ENCODE measurements at regions not wholly inside any gene's neighbourhood (a gene's known extent, or its start where the extent isn't known, plus 50 kb on each side); places are given as distances from the start of the nearest gene placed in this dataset.

DNA sequence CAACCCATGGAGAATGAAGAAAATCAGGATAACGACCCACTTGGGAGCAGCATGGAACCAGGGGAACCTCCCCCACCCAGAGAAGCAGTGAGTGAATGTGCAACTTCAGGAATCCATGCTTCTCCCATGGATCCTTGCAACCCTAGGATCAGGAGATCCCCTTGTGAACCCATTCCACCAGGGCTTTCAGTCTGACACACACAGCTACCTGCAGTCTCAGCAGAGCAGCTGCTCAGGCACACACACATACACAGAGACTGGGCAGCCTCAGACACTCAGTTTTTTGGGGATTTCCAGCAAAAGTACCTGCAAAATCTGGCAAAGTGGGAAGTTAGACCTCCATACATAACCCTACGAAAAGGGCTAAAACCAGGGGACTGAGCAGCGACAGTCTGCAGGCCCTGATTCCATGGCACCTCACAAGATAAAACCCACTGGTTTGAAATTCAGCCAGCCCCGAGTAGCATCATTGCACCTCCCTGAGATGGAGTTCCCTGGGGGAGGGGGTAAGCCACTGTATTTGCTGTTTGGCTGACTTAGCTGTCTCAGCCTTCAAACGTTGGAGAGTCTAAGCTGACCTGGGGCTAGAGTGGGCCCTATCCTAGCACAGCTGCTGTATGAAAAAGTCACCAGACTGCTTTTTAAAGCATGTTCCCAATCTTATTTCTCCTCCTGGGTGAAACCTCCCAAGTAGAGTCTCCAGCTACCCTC, 737.5 kb upstream of the NDST4 start:
- ATAC-seq (ENCODE audit: poor library complexity) (no peak), DNase-seq (no peak)
- intact Hi-C loops (cut with DNase I), result no loop called here

GRCh38 chr4:115844180-115844579, 730.8 kb upstream of the NDST4 start:
- DNase-seq (no peak), ATAC-seq (ENCODE audit: poor library complexity) (no peak)
- intact Hi-C loops (cut with DNase I), result no loop called here

DNA sequence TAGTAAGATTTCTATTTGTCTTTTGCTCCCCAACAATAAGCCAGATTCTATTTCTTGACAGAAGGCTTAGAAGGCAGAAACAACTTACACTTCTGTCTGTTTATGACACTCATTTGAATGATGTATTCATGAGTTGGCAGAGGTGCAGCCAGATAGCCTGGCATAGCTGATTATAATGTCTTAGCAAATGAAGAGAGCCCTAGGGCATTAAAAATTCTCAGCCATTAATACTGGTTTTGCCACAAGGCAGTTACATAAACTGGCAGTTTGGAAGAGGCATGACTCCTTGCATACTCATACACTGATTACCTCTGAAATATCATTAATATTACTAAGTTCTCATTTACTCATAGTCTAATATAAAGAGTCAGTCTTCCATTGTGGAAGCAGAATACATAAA, 728.5 kb upstream of the NDST4 start:
- no peak for ATAC-seq (ENCODE audit: poor library complexity)
- no peak for DNase-seq
- intact Hi-C loops (cut with DNase I), result no loop called here

DNA sequence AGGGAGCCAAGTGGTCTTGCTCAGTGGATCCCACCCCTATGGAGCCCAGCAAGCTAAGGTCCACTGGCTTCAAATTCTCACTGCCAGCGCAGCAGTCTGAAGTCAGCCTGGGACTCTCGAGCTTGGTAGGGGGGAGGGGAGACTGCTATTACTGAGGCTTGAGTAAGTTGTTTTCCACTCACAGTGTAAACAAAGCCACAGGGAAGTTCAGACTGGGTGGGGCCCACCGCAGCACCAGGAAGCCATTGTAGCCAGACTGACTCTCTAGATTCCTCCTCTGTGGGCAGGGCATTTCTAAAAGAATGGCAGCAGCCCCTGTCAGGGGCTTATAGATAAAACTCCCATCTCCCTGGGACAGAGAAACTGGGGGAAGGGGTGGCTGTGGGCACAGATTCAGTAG, 721.0 kb upstream of the NDST4 start:
- intact Hi-C loops (cut with DNase I), result no loop called here
- DNase-seq, result no peak
- no peak for ATAC-seq (ENCODE audit: poor library complexity)

GRCh38 chr4:115824630-115825029, 711.2 kb upstream of the NDST4 start:
- DNase-seq, result no peak
- intact Hi-C loops (cut with DNase I), result no loop called here
- no peak for ATAC-seq (ENCODE audit: poor library complexity)

DNA sequence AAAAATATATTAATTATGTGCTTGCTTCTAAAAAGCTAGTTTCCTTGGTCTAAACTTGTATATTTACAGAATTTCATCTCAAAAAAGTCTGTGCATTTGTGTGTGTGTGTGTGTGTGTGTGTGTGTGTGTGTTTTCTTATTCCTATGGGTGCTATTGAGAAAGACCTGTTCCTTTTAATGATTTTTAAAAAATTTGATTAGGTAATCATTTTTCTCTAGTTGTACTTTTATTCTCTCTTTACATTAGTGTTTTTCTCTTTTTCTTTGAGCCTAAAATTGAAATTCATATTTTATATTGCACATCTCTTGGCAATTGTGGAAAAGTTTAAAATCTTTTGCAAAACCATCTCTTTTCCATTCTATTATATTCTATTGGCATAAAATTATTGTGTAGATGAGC, 690.4 kb upstream of the NDST4 start:
- intact Hi-C loops (cut with DNase I), result no loop called here
- no peak for ATAC-seq (ENCODE audit: poor library complexity)
- no peak for DNase-seq

- intact Hi-C loops (cut with DNase I), result no loop called here
- ATAC-seq (ENCODE audit: poor library complexity) (no peak), DNase-seq (no peak)
Measured at GRCh38 chr4:115790812-115791211, 677.4 kb upstream of the NDST4 start.

- DNase-seq (no peak), ATAC-seq (ENCODE audit: poor library complexity) (no peak)
- intact Hi-C loops (cut with DNase I), result no loop called here
Measured at GRCh38 chr4:115781528-115782146, 668.2 kb upstream of the NDST4 start.

GRCh38 chr4:115780835-115781234, 667.4 kb upstream of the NDST4 start:
- ATAC-seq (ENCODE audit: poor library complexity), result no peak
- no peak for DNase-seq
- intact Hi-C loops (cut with DNase I), result no loop called here

GRCh38 chr4:115780268-115780667, 666.8 kb upstream of the NDST4 start:
- ATAC-seq (ENCODE audit: poor library complexity), result no peak
- intact Hi-C loops (cut with DNase I), result no loop called here
- DNase-seq, result no peak

GRCh38 chr4:115770046-115770543, 656.7 kb upstream of the NDST4 start:
- no peak for ATAC-seq (ENCODE audit: poor library complexity)
- DNase-seq, result no peak
- intact Hi-C loops (cut with DNase I), result no loop called here

DNA sequence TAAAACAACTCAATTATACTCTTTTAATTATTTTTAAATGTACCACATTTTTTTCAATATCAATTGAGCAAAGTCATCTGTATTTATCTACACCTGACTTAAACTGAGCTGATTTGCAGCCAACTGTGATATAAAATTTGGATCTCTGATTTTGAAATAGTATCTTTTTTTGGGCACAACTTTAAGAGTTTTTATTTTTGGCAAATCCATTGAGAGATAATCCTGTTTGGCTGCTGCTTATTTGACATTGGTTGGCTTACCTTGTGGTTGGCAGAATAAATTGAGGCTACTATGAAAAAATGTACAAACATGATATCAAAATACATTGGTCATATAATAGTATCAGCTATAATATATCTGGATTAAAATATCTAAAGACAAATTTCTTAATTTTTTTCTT, 656.0 kb upstream of the NDST4 start:
- intact Hi-C loops (cut with DNase I), result no loop called here
- DNase-seq (no peak), ATAC-seq (ENCODE audit: poor library complexity) (no peak)

DNA sequence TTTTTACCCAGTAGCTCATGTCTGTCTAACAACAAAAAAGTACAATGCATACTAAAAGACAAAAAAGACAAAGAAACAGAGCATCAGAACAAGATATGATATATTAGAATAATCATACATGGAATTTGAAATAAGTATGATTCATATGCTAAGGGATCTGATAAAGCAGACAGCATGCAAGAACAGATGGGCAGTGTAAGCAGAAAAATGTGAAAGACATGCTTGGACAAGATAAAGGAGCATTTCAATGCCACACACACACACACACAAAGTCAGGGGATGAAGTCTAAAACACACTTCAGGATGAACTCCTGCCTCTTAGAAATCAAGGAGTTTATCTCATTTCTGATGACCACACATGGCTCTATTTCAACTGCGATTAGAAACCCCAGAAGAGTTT, 649.6 kb upstream of the NDST4 start:
- no peak for ATAC-seq (ENCODE audit: poor library complexity)
- DNase-seq, result no peak
- intact Hi-C loops (cut with DNase I), result no loop called here

DNA sequence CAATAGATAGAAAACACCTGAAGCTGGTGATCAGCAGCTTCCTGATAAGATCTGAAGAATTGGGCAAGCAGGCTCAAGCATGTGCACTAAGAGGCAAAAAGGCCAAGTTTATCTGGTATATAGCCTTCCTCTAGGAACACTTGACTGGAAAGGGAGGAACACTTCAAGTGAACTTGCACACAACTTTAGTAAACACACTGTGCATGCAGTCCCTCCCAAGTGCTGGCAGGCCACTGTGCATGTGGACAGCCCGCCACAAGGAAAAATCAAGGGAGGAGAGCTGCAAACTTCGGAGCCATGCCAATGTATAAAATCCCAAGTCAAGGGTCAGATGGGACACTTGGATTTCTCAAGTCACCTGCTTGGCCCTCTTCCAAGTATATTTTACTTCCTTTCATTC, 645.8 kb upstream of the NDST4 start:
- DNase-seq, result no peak
- ATAC-seq (ENCODE audit: poor library complexity), result no peak
- intact Hi-C loops (cut with DNase I), result no loop called here

DNA sequence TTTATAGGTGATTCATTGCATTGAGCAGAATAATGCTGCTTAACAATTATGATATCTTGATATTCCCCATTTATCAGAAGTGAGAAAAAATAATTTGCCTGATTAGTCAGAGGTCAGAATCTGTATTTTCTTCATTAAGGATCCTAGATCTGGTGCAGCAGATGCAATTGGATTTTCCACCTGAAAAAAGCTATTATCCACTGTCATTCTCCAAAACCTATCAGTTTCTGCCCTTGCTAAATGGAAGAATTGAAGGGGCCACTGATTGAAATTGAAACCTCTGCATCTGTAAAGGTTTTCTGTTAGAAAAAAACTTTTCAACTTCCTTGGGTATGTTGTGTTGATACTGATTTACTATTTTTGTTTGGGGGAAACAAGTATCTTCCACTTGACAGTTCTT, 636.0 kb upstream of the NDST4 start:
- DNase-seq (no peak), ATAC-seq (ENCODE audit: poor library complexity) (no peak)
- intact Hi-C loops (cut with DNase I), result no loop called here

DNA sequence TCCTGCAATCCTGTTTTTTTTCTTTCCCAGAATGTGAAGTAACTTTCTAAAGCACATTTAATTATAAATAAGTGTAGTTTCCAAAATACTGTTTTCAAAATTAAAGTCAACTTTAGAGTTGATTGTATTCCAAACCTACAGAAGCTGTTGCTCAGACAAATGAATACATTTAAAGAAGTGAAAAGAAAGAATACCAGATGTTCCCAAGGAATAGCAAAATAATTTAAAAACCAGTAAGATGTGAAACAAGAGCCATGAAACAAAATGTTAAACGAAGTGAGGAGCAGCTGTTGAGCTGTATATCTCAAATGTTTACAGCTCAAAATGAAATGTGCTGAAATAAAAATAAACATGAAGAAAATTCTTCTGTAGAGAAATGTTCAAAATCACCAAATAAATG, 627.4 kb upstream of the NDST4 start:
- intact Hi-C loops (cut with DNase I), result no loop called here
- DNase-seq, result no peak
- ATAC-seq (ENCODE audit: poor library complexity), result no peak

DNA sequence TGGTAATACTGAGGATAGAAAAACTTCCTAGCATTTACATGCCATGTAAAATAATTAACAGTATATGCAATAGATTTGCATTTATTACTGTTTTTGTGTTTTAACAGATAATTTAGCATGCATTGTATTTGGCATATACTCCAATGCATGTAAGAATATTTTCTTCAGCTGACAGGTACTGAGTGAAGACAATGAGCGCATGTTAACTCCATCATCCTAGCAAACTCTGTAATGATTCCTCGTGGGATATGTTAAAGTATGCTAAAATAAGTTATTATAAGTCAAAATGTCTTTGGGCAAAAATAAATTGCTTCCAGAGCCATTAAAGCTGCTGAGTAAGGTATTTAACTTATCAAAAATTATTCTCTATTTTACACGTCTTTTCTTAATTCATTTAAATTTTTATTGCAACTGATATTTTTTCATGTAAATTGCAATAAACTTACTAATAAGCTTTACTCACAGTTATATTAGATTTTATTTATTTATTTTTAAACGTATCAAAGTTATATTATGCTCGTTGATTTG, 616.4 kb upstream of the NDST4 start:
- intact Hi-C loops (cut with DNase I), result no loop called here
- ATAC-seq (ENCODE audit: poor library complexity) (no peak), DNase-seq (no peak)

GRCh38 chr4:115723621-115724020, 610.2 kb upstream of the NDST4 start:
- no peak for ATAC-seq (ENCODE audit: poor library complexity)
- peak; percentile 5 for DNase-seq
- intact Hi-C loops (cut with DNase I), result no loop called here

- intact Hi-C loops (cut with DNase I), result no loop called here
- ATAC-seq (ENCODE audit: poor library complexity) (no peak), DNase-seq (no peak)
Measured at GRCh38 chr4:115720611-115721010, 607.2 kb upstream of the NDST4 start.

DNA sequence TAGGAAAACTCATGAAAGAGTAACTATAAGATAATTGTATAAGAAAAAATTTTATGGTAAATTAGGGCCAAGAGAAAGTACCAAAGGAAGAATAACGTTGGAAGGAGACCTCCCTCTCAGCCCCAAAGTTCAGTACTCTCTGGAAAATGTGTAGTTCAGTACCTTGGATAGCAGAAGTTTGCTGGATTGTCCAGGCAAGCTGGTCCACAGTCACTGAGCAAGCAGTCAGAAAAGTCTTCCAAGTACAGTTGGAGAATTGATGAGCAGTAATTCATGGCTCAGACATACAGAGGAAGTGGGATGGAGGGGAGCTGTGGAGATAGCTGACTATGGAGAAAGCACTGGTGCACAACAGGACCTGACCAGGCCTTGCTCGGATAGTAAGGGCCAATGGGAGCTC, 598.2 kb upstream of the NDST4 start:
- DNase-seq (no peak), ATAC-seq (ENCODE audit: poor library complexity) (no peak)
- intact Hi-C loops (cut with DNase I), result no loop called here

DNA sequence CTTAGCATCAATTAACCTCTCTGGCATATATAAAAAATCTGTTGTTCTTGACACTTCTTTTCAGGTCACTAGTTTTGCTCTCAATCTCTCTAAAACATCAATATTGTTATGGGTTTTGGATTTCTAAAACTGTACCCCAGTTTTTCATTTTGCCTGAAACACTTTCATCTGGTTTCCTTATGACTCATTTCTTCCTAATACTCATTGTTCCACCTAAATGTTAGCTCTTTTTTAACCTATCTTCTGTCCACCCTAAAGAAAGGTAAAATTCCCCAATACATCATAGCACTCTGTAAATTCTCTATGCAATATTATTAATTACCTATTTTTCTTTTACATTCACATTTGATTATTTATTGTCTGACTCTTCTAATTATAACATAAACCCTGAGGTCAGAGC, 575.5 kb upstream of the NDST4 start:
- ATAC-seq (ENCODE audit: poor library complexity) (no peak), DNase-seq (no peak)
- intact Hi-C loops (cut with DNase I), result no loop called here

All from Right ventricle myocardium superior (tissue), 1 donor.